Activated CD4-positive, alpha-beta T cell treated with anti-CD3 and anti-CD28 coated beads, Interleukin-2, amount 10 ng/mL, durations not matched to agents 24 days and 14 days (primary cell): ENCODE measurements at regions not wholly inside any gene's neighbourhood (a gene's known extent, or its start where the extent isn't known, plus 50 kb on each side); places are given as distances from the start of the nearest gene placed in this dataset.

Experiments
- DNase-seq: peaks from one replicate; pipeline ENCODE4 v3.0.0; 2022
- H3K27ac Mint-ChIP-seq: one replicate; pipeline ENCODE4 v1.8.0; 2022; ENCODE audit warnings: mild to moderate bottlenecking, mixed read lengths
- H3K27me3 Mint-ChIP-seq: one replicate; pipeline ENCODE4 v1.8.0; 2022; ENCODE audit warnings: mixed read lengths
- H3K36me3 Mint-ChIP-seq: one replicate; pipeline ENCODE4 v1.8.0; 2022; ENCODE audit warnings: low read depth, mild to moderate bottlenecking, mixed read lengths
- H3K4me1 Mint-ChIP-seq: one replicate; pipeline ENCODE4 v1.8.0; 2021; ENCODE audit warnings: mixed read lengths
- H3K4me3 Mint-ChIP-seq: one replicate; pipeline ENCODE4 v1.8.0; 2022; ENCODE audit warnings: mild to moderate bottlenecking, moderate library complexity, mixed read lengths
- H3K9me3 Mint-ChIP-seq: one replicate; pipeline ENCODE4 v1.8.0; 2021; ENCODE audit warnings: mixed read lengths
- intact Hi-C: fragments of 100-400 bp; cut with micrococcal nuclease; formaldehyde crosslinking; loops from one replicate; pipeline ENCODE4 v1.15.1; 2023

DNA sequence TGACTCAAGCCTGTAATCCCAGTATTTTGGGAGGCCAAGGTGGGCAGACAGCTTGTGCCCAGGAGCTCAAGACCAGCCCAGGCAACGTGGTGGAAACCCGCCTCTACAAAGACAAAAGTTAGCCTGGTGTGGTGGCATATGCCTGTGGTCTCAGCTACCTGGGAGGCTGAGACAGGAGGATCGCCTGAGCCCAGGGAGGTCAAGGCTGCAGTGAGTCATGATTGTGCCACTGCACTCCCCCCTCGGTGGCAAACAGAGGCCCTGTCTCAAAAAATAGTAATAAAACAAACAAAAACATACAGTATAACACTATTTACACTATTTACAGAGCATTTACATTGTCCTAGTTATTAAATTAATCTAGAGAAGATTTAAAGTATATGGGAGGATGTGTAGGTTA, 56.0 kb upstream of the PIM1 start:
- intact Hi-C loops: no loop called here
- no peak overlapping the region for H3K27ac Mint-ChIP-seq

DNA sequence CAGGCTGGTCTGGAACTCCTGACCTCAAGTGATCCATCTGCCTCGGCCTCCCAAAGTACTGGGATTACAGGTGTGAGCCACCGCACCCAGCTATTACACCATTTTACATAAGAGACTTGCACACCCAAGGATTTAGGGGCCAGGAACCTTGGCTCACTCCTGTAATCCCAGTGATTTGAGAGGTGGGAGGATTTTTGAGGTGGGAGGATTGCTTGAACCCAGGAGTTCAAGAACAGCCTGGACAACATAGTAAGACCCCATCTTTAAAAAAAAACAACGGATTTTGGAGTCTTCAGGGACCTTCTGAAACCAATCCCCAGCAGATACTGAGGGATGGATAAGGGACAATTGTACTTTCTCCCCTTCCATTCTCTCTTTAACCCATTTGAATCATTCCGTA, 55.3 kb upstream of the PIM1 start:
- Mint-ChIP-seq H3K4me1 (peaks cover 16% of the 10 kb centered on the region), H3K36me3 (no peaks in the 10 kb centered on the region), H3K4me3 (no peak overlapping the region), H3K9me3 (no peaks in the 10 kb centered on the region), H3K27ac (no peak overlapping the region), H3K27me3 (peaks cover 2% of the 10 kb centered on the region)
- intact Hi-C loops: no loop called here
- DNase-seq: no peak

More for the DNA sequence above, 56.0 kb upstream of the PIM1 start:
- no peaks in the 10 kb centered on the region for H3K36me3 Mint-ChIP-seq
- no peaks in the 10 kb centered on the region for H3K9me3 Mint-ChIP-seq
- peaks cover 2% of the 10 kb centered on the region for H3K27me3 Mint-ChIP-seq
- H3K4me1 Mint-ChIP-seq: peaks cover 12% of the 10 kb centered on the region
- DNase-seq: no peak
- no peak overlapping the region for H3K4me3 Mint-ChIP-seq

DNA sequence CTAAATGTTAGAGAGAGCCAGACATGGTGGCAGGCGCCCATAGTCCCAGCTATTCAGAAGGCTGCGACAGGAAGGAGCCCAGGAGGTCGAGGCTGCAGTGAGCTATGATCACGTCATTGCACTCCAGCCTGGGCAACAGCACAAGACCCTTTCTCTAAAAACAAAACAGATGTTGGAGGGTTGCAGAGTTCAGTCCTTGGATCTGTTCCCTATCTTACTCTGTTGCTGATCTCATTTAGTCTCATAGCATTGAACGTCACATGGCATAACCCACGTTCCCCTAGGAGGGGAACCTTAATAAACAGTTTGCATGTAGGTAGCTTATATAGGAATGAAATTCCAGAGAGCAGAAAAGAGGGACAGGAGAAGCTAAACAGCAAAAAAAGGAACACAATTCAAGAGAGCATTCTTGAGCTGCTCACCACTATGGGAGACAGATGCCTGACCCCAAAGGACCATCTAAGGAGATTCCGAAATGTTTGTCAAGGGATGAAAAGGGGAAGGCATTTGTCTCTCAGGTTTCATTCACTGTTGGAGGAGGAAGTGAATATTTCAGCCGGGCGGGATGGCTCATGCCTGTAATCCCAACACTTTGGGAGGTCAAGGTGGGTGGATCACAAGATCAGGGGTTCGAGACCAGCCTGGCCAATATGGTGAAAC, 54.6 kb upstream of the PIM1 start:
- intact Hi-C loops: no loop called here
- no peaks in the 10 kb centered on the region for H3K36me3 Mint-ChIP-seq
- H3K27me3 Mint-ChIP-seq: peaks cover 2% of the 10 kb centered on the region
- DNase-seq: no peak
- no peaks in the 10 kb centered on the region for H3K9me3 Mint-ChIP-seq
- no peak overlapping the region for H3K4me3 Mint-ChIP-seq
- no peak overlapping the region for H3K27ac Mint-ChIP-seq
- peaks cover 12% of the 10 kb centered on the region for H3K4me1 Mint-ChIP-seq

DNA sequence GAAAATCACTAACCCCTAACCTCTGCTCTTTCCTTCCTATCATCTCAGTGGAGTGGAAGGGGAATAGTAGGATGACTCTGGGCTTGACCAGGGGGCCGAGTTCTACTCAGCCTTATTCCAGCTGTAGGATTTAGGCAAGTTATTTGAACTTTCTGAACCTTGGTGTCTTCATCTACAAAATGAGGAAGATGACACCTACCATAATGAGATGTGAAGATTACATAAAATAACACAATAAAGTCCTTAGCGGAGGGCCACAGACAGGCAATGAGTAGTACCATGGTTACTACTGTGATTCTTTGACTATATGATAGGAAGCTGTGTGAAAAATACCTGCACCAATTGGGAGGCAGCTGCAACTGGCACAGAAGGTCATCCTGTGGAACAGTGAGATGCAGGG, 53.6 kb upstream of the PIM1 start:
- Mint-ChIP-seq H3K4me1 (peaks cover 4% of the 10 kb centered on the region), H3K36me3 (no peaks in the 10 kb centered on the region), H3K27ac (no peak overlapping the region), H3K4me3 (no peak overlapping the region), H3K27me3 (peaks cover 2% of the 10 kb centered on the region), H3K9me3 (no peaks in the 10 kb centered on the region)
- no peak for DNase-seq
- intact Hi-C loops: no loop called here

GRCh38 chr6:37119387-37119886, 50.5 kb upstream of the PIM1 start:
- H3K4me3 Mint-ChIP-seq: no peak overlapping the region
- H3K9me3 Mint-ChIP-seq: no peaks in the 10 kb centered on the region
- intact Hi-C loops: no loop called here
- DNase-seq: no peak
- H3K4me1 Mint-ChIP-seq: peaks cover 4% of the 10 kb centered on the region
- H3K27ac Mint-ChIP-seq: no peak overlapping the region
- peaks cover 3% of the 10 kb centered on the region for H3K27me3 Mint-ChIP-seq
- no peaks in the 10 kb centered on the region for H3K36me3 Mint-ChIP-seq
